ENCODE measurements at regions not wholly inside any gene's neighbourhood (a gene's known extent, or its start where the extent isn't known, plus 50 kb on each side); places are given as distances from the start of the nearest gene placed in this dataset.

GRCh38 chr6:139577124-139577762 lies 202.8 kb upstream of the CITED2 start:
- DNase-seq (ENCODE audit: low spot score) = no peak

GRCh38 chr6:139572001-139572400 lies 197.6 kb upstream of the CITED2 start:
- DNase-seq (ENCODE audit: low spot score) = no peak

GRCh38 chr6:139570166-139570565 lies 195.7 kb upstream of the CITED2 start:
- no peak for DNase-seq (ENCODE audit: low spot score)

- no peak for DNase-seq (ENCODE audit: low spot score)
Observed at GRCh38 chr6:139569566-139569965, 195.1 kb upstream of the CITED2 start.

- no peak for DNase-seq (ENCODE audit: low spot score)
Observed at GRCh38 chr6:139568956-139569538, 194.6 kb upstream of the CITED2 start.

- DNase-seq (ENCODE audit: low spot score) = no peak
Observed at GRCh38 chr6:139568151-139568955, 193.9 kb upstream of the CITED2 start.

GRCh38 chr6:139567095-139567494 lies 192.6 kb upstream of the CITED2 start:
- no peak for DNase-seq (ENCODE audit: low spot score)

GRCh38 chr6:139565591-139565990 lies 191.1 kb upstream of the CITED2 start:
- no peak for DNase-seq (ENCODE audit: low spot score)

- DNase-seq (ENCODE audit: low spot score) = no peak
Observed at GRCh38 chr6:139557547-139557946, 183.1 kb upstream of the CITED2 start.

GRCh38 chr6:139556532-139556931 lies 182.1 kb upstream of the CITED2 start:
- DNase-seq (ENCODE audit: low spot score) = no peak

GRCh38 chr6:139553916-139554315 lies 179.5 kb upstream of the CITED2 start:
- no peak for DNase-seq (ENCODE audit: low spot score)

- no peak for DNase-seq (ENCODE audit: low spot score)
Observed at GRCh38 chr6:139551376-139551775, 176.9 kb upstream of the CITED2 start.

GRCh38 chr6:139550361-139550760 lies 175.9 kb upstream of the CITED2 start:
- no peak for DNase-seq (ENCODE audit: low spot score)

GRCh38 chr6:139549561-139550070 lies 175.2 kb upstream of the CITED2 start:
- DNase-seq (ENCODE audit: low spot score) = no peak

GRCh38 chr6:139547804-139548203 lies 173.4 kb upstream of the CITED2 start:
- DNase-seq (ENCODE audit: low spot score) = no peak

GRCh38 chr6:139547122-139547776 lies 172.8 kb upstream of the CITED2 start:
- no peak for DNase-seq (ENCODE audit: low spot score)

- no peak for DNase-seq (ENCODE audit: low spot score)
Observed at GRCh38 chr6:139546106-139546472, 171.6 kb upstream of the CITED2 start.

GRCh38 chr6:139545206-139546105 lies 171.0 kb upstream of the CITED2 start:
- no peak for DNase-seq (ENCODE audit: low spot score)

GRCh38 chr6:139544701-139545057 lies 170.2 kb upstream of the CITED2 start:
- no peak for DNase-seq (ENCODE audit: low spot score)

GRCh38 chr6:139542351-139542750 lies 167.9 kb upstream of the CITED2 start:
- no peak for DNase-seq (ENCODE audit: low spot score)

- no peak for DNase-seq (ENCODE audit: low spot score)
Observed at GRCh38 chr6:139540894-139541293, 166.4 kb upstream of the CITED2 start.

GRCh38 chr6:139540276-139540675 lies 165.8 kb upstream of the CITED2 start:
- no peak for DNase-seq (ENCODE audit: low spot score)
